ENCODE measurements at regions not wholly inside any gene's neighbourhood (a gene's known extent, or its start where the extent isn't known, plus 50 kb on each side); places are given as distances from the start of the nearest gene placed in this dataset.

DNA sequence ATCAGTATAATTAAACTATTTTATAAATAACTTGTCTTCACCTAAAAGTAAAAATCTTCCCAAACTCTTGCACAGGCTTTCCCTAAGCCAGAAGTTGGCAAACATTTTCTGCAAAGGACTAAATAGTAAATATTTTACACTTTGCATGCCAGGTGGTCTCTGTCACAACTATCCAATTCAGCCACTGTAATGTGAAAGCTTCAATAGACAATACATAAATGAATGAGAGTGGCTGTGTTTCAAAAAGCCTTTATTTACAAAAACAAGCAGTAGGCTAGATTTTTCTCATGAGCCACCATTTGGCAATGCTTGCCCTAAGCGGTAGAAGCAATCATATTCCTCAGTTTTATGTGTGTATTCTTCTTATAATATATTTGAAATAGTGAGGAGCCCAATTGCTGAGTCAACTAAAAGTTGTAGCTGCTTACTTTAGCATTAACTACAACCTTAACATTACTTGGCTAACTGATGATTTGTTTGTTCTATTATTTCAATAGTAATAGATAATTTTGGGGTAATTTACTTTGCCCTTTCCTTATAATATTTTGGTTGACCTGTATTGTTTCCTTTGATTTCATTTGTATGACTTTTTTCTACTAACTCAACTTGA is 236.0 kb upstream of the SYT1 start:
- H3K36me3 Mint-ChIP-seq (ENCODE audit: low read depth) = no peaks in the 10 kb centered on the region
- peaks cover 8% of the 10 kb centered on the region for H3K9me3 Mint-ChIP-seq (ENCODE audit: low read depth)
- TF ChIP-seq CTCF (IDR thresholded peaks at IDR 0.05) = no peak
- no peak overlapping the region for H3K4me3 Mint-ChIP-seq (ENCODE audit: unreplicated experiment)
- H3K4me1 Mint-ChIP-seq (ENCODE audit: low read depth) = no peaks in the 10 kb centered on the region
- no peak for DNase-seq (ENCODE audit: low spot score)
- no peak overlapping the region for H3K27ac Mint-ChIP-seq (ENCODE audit: unreplicated experiment)
- peaks cover 8% of the 10 kb centered on the region for H3K27me3 Mint-ChIP-seq (ENCODE audit: low read depth)

DNA sequence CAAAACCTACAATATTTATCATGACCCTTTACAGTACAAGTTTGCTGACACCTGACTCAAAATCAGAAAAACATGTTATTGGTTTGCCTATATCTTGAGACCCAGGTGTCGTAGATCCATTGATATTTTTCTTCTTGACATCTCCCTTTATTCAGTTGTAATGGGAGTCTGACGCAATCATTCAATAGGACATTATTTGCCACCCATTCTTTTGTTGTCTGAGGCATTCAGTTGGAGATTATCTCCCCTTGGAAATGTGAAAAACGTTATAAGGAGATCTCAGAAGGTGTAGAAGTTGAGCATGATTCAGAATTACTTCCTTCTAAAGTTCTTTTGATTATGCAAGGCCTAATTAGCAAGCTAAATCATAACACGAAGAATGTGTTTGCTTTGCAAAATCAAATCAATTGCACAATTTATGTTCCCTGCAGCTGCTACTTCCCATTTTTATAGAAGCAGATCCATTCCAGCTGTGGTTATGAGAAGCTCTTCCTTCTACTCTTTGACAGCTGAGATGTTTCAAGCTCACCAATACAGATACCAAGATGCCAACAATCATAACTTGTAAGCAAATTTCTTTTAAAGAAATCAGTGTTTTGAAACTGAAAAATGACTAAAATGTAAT is 228.2 kb upstream of the SYT1 start:
- no peak for DNase-seq (ENCODE audit: low spot score)
- no peak overlapping the region for H3K27ac Mint-ChIP-seq (ENCODE audit: unreplicated experiment)
- H3K4me3 Mint-ChIP-seq (ENCODE audit: unreplicated experiment) = no peak overlapping the region

DNA sequence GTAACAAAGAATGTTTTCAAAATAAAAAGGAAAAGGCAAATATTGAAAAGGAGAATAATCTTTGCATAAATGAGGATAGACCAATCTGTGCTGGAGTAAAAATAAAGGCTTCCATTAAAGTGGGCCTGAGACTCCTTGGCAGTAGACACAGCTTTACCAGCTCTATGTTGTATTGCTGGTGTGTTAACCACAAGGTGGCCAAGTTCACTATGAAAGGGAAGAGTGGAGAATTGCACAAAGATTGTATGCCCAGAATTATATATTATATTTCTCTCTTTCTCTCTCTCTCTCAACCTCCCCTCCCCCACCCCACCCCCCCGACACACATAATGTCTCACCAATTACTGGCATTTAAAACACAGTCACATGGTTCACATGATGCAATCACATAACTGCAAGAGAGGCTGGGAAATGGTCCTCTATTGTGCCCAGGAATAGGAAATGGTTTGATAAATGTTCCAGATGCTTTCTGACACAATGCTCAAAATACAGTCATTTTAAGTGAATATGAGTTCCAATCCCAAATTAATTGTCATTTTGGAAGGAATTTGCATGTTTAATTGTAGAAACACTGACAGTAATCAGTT is 222.6 kb upstream of the SYT1 start:
- H3K36me3 Mint-ChIP-seq (ENCODE audit: low read depth) = no peaks in the 10 kb centered on the region
- no peak overlapping the region for H3K4me3 Mint-ChIP-seq (ENCODE audit: unreplicated experiment)
- H3K4me1 Mint-ChIP-seq (ENCODE audit: low read depth) = no peaks in the 10 kb centered on the region
- H3K27ac Mint-ChIP-seq (ENCODE audit: unreplicated experiment) = no peak overlapping the region
- no peaks in the 10 kb centered on the region for H3K9me3 Mint-ChIP-seq (ENCODE audit: low read depth)
- DNase-seq (ENCODE audit: low spot score) = no peak
- peaks cover 14% of the 10 kb centered on the region for H3K27me3 Mint-ChIP-seq (ENCODE audit: low read depth)
- TF ChIP-seq CTCF (IDR thresholded peaks at IDR 0.05) = peak; percentile 32

More for the DNA sequence above, 228.2 kb upstream of the SYT1 start:
- H3K27me3 Mint-ChIP-seq (ENCODE audit: low read depth) = peaks cover 15% of the 10 kb centered on the region
- H3K9me3 Mint-ChIP-seq (ENCODE audit: low read depth) = peaks cover 2% of the 10 kb centered on the region
- TF ChIP-seq CTCF (IDR thresholded peaks at IDR 0.05) = no peak
- H3K36me3 Mint-ChIP-seq (ENCODE audit: low read depth) = no peaks in the 10 kb centered on the region
- no peaks in the 10 kb centered on the region for H3K4me1 Mint-ChIP-seq (ENCODE audit: low read depth)

DNA sequence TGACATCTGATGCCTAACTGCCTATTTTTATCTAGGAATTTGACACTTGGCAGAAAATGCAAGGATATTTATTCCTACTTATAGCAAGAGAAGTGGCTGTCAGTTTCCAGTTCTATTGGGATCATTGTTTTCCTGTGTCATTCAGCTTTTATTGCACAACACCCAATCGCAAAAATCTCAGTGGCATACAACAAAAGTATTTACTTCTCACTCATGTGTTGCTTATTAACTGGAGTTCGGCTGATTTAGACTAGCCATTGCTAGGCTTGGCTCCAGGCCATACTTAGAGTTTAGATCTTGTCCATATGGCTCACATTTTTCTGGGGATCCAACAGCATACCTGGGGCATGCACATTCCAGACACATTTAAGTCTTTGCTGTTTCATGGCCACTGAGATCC is 218.6 kb upstream of the SYT1 start:
- no peak overlapping the region for H3K4me3 Mint-ChIP-seq (ENCODE audit: unreplicated experiment)

DNA sequence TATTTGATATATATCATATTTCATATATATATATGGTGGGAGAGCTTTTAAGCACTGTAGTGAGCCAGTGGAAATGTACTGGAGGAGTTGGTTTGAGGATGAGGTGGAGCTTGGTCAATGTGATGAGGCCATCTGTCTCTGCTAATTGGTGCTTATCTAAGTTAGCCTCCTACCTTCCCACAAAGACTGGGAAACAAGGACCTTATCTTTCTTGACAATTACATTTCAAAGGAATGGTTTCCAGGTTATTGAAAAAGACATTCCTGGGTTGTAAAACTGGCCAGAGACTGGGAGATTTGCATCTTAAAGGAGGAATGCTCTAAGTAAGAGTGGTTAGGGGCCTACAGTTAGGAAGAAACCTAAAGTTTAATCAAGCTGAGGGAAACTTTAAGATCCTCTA is 212.8 kb upstream of the SYT1 start:
- no peak for DNase-seq (ENCODE audit: low spot score)
- H3K27me3 Mint-ChIP-seq (ENCODE audit: low read depth) = peaks cover 23% of the 10 kb centered on the region

More for the DNA sequence above, 218.6 kb upstream of the SYT1 start:
- Mint-ChIP-seq H3K27ac (ENCODE audit: unreplicated experiment) (no peak overlapping the region), H3K4me1 (ENCODE audit: low read depth) (no peaks in the 10 kb centered on the region), H3K9me3 (ENCODE audit: low read depth) (no peaks in the 10 kb centered on the region), H3K36me3 (ENCODE audit: low read depth) (no peaks in the 10 kb centered on the region), H3K27me3 (ENCODE audit: low read depth) (peaks cover 15% of the 10 kb centered on the region)
- TF ChIP-seq CTCF (IDR thresholded peaks at IDR 0.05) = no peak
- DNase-seq (ENCODE audit: low spot score) = no peak

More for the DNA sequence above, 212.8 kb upstream of the SYT1 start:
- Mint-ChIP-seq H3K4me3 (ENCODE audit: unreplicated experiment) (no peak overlapping the region), H3K36me3 (ENCODE audit: low read depth) (no peaks in the 10 kb centered on the region), H3K9me3 (ENCODE audit: low read depth) (no peaks in the 10 kb centered on the region), H3K4me1 (ENCODE audit: low read depth) (no peaks in the 10 kb centered on the region), H3K27ac (ENCODE audit: unreplicated experiment) (no peak overlapping the region)
- no peak for TF ChIP-seq CTCF (IDR thresholded peaks at IDR 0.05)

Data from chondrocyte (in vitro differentiated cells).